Endothelial cell of umbilical vein (primary cell): ENCODE measurements at regions not wholly inside any gene's neighbourhood (a gene's known extent, or its start where the extent isn't known, plus 50 kb on each side); places are given as distances from the start of the nearest gene placed in this dataset.

Source experiments
- BruUV-seq: library from RNA; stranded (reverse); fragments of 400-500 nt; replicated peaks from 2 replicates; lab custom pipeline; 2021; lab: Mats Ljungman, UMichigan
- CTCF ChIA-PET: fragments of 300-600, 350-600 bp; sonication (Branson Sonifier 250); formaldehyde crosslinking; loops from one replicate; lab custom pipeline; 2021; ENCODE audit warnings: antibody characterized with exemption, inconsistent platforms; lab: Charles Lee
- POLR2A ChIA-PET: fragments of 300-600, 350-600 bp; sonication (Branson Sonifier 250); formaldehyde crosslinking; loops from one replicate; lab custom pipeline; 2021; ENCODE audit warnings: antibody characterized with exemption, inconsistent platforms; lab: Charles Lee
- DNase-seq: peaks from one replicate; pipeline ENCODE4 v3.0.0-alpha.2; 2011; ENCODE audit warnings: low read depth, low spot score
- FAIRE-seq: peaks from 2 replicates; lab custom pipeline; 2011; peaks lifted over from hg19 to GRCh38; lab: Jason Lieb, UNC
- H2AFZ ChIP-seq: 2 replicates; pipeline ENCODE4 v1.6.0; 2012; ENCODE audit warnings: low read depth, low read length, control low read depth, inconsistent platforms
- H3K27ac ChIP-seq: 2 replicates; pipeline ENCODE4 v1.5.1; 2011; ENCODE audit warnings: low read depth, mild to moderate bottlenecking, control low read depth, low read length, moderate library complexity; ENCODE audit not compliant: insufficient read depth
- H3K27me3 ChIP-seq, 2 experiments: 2 replicates each; pipeline versions ENCODE4 v1.6.0 to v1.6.1; 2011; ENCODE audit warnings: low read length in 2 of 2, mixed read lengths in 1 of 2; ENCODE audit not compliant: control insufficient read depth in 2 of 2, insufficient read depth in 2 of 2
- H3K36me3 ChIP-seq, 2 experiments: 2 replicates in 1 of 2; 3 replicates in 1 of 2; pipeline ENCODE4 v1.5.1; 2011; ENCODE audit warnings: low read length in 2 of 2, mild to moderate bottlenecking in 1 of 2, moderate library complexity in 1 of 2; ENCODE audit not compliant: control insufficient read depth in 2 of 2, insufficient read depth in 2 of 2; ENCODE audit errors: extremely low read depth in 1 of 2
- H3K4me1 ChIP-seq: 3 replicates; pipeline ENCODE4 v1.5.1; 2011; ENCODE audit warnings: mild to moderate bottlenecking, low read length; ENCODE audit not compliant: control insufficient read depth, insufficient read depth; ENCODE audit errors: extremely low read depth
- H3K4me2 ChIP-seq: 2 replicates; pipeline ENCODE4 v1.6.1; 2011; ENCODE audit warnings: low read length, control low read depth, mixed read lengths; ENCODE audit not compliant: insufficient read depth
- H3K4me3 ChIP-seq, 3 experiments: fragments of 200-600 bp in 1 of 3; sonication (generic), shearing (Covaris generic) in 1 of 3; replicated peaks in 1 of 3; 2 replicates each; pipeline ENCODE4 v1.5.1; 2011 to 2016; ENCODE audit warnings: control low read depth in 3 of 3, low read length in 3 of 3, mild to moderate bottlenecking in 2 of 3, inconsistent platforms in 1 of 3, low read depth in 1 of 3, moderate library complexity in 1 of 3; ENCODE audit not compliant: insufficient read depth in 1 of 3
- H3K79me2 ChIP-seq: 2 replicates; pipeline ENCODE4 v1.6.0; 2012; ENCODE audit warnings: low read length, inconsistent platforms; ENCODE audit not compliant: control insufficient read depth, insufficient read depth
- H3K9ac ChIP-seq: replicated peaks from 2 replicates; pipeline ENCODE3; 2011; ENCODE audit warnings: low read length, control low read depth; ENCODE audit not compliant: insufficient read depth; ENCODE audit errors: extremely low read depth
- H3K9me1 ChIP-seq: replicated peaks from 3 replicates; pipeline ENCODE4 v1.6.0; 2011; ENCODE audit warnings: mild to moderate bottlenecking, low read length; ENCODE audit not compliant: control insufficient read depth, insufficient read depth; ENCODE audit errors: extremely low read depth
- H3K9me3 ChIP-seq: replicated peaks from 2 replicates; pipeline ENCODE4 v1.5.1; 2012; ENCODE audit warnings: low read length, inconsistent platforms; ENCODE audit not compliant: control insufficient read depth, insufficient read depth
- H4K20me1 ChIP-seq: replicated peaks from 2 replicates; pipeline ENCODE3; 2011; ENCODE audit warnings: mild to moderate bottlenecking, low read length; ENCODE audit not compliant: control insufficient read depth, insufficient read depth; ENCODE audit errors: extremely low read depth
- CTCF ChIP-seq, 2 donors: IDR thresholded peaks; 1 replicate in 1 of 2; 2 replicates in 1 of 2; pipeline ENCODE4 v1.5.1; 2011; ENCODE audit warnings: low read length in 2 of 2, mild to moderate bottlenecking in 2 of 2, moderate library complexity in 2 of 2, control low read depth in 1 of 2, inconsistent platforms in 1 of 2, low read depth in 1 of 2; ENCODE audit not compliant: insufficient read depth in 1 of 2; ENCODE audit errors: extremely low read depth in 1 of 2
- EZH2 ChIP-seq: IDR thresholded peaks from 2 replicates; pipeline ENCODE4 v1.6.1; 2012; ENCODE audit warnings: borderline replicate concordance, low read depth, mild to moderate bottlenecking, moderate library complexity, low read length, inconsistent platforms; ENCODE audit not compliant: severe bottlenecking
- FOS ChIP-seq: IDR thresholded peaks from 2 replicates; pipeline ENCODE4 v1.6.1; 2011; ENCODE audit warnings: mild to moderate bottlenecking, low read length, moderate library complexity, borderline replicate concordance; ENCODE audit not compliant: insufficient read depth
- GATA2 ChIP-seq: IDR thresholded peaks from 2 replicates; pipeline ENCODE4 v1.7.0; 2011; ENCODE audit warnings: low read depth, mild to moderate bottlenecking, moderate library complexity, mixed read lengths, low read length; ENCODE audit not compliant: insufficient read length, insufficient read depth
- JUN ChIP-seq: IDR thresholded peaks from 2 replicates; pipeline ENCODE4 v1.6.1; 2011; ENCODE audit warnings: borderline replicate concordance, low read depth; ENCODE audit not compliant: insufficient read length, insufficient read depth
- MAX ChIP-seq: IDR thresholded peaks from 2 replicates; pipeline ENCODE4 v1.6.1; 2011; ENCODE audit not compliant: insufficient read depth, insufficient read length
- MYC ChIP-seq: IDR thresholded peaks from one replicate; pipeline ENCODE4 v1.6.1; 2011; ENCODE audit warnings: mild to moderate bottlenecking, low read depth, low read length
- POLR2A ChIP-seq: IDR thresholded peaks from 2 replicates; pipeline ENCODE4 v1.6.1; 2012; ENCODE audit warnings: low read depth, mild to moderate bottlenecking, control low read depth, low read length
- POLR2AphosphoS5 ChIP-seq: IDR thresholded peaks from 2 replicates; pipeline ENCODE4 v1.6.1; 2012; ENCODE audit warnings: low read depth, mild to moderate bottlenecking, control low read depth, low read length, moderate library complexity; ENCODE audit not compliant: insufficient read depth
- dilution Hi-C: fragments of 300-500 bp; cut with MboI; formaldehyde crosslinking; loops from one replicate; pipeline ENCODE4 v1.15.0; 2019; ENCODE audit warnings: low sequenced_read_pairs; ENCODE audit not compliant: extremely low pct_ligation_motif_present
- intact Hi-C: fragments of 100-400 bp; cut with micrococcal nuclease; formaldehyde crosslinking; loops from one replicate; pipeline ENCODE4 v1.10.0; 2022

- Histone ChIP-seq H2AFZ (no peak overlapping the region), H3K9ac (no peak overlapping the region), H3K27ac (no peak overlapping the region), H3K27me3 (no peaks in the 10 kb centered on the region), H3K4me2 (no peak overlapping the region), H3K4me1 (no peaks in the 10 kb centered on the region), H3K9me1 (no peaks in the 10 kb centered on the region), H4K20me1 (no peaks in the 10 kb centered on the region), H3K9me3 (no peaks in the 10 kb centered on the region), H3K79me2 (no peaks in the 10 kb centered on the region), H3K36me3 (no peaks in the 10 kb centered on the region), H3K4me3 (no peak overlapping the region)
- dilution Hi-C loops = no loop called here
- no peak for TF ChIP-seq EZH2
- TF ChIP-seq MYC = no peak
- TF ChIP-seq POLR2A = no peak
- no peak for TF ChIP-seq MAX
- no peak for TF ChIP-seq JUN
- TF ChIP-seq FOS = no peak
- TF ChIP-seq GATA2 = no peak
- no peak for TF ChIP-seq POLR2AphosphoS5
- TF ChIP-seq CTCF (IDR thresholded peaks at IDR 0.05; ENCODE audit: extremely low read depth in 1 of 2, insufficient read depth in 1 of 2, low read depth in 1 of 2, low read length in 2 of 2) = no peak
- intact Hi-C loops = no loop called here
- ChIA-PET POLR2A (no interaction called here), CTCF (interaction anchor here (1.1 to 2.2 kb wide), 2 partner anchors 17 to 20 kb away, joined by 3 to 7 read pairs; no protein-coding TSS in a partner anchor)
- FAIRE-seq = no peak
- no TSS peak for BruUV-seq
- DNase-seq = no peak
These were observed 66.6 kb upstream of the ENPP6 start for GRCh38 chr4:184284336-184284690.
